ENCODE measurements at regions not wholly inside any gene's neighbourhood (a gene's known extent, or its start where the extent isn't known, plus 50 kb on each side); places are given as distances from the start of the nearest gene placed in this dataset.

- FAIRE-seq, result no peak
These were observed 746.4 kb upstream of the FLRT2 start for GRCh38 chr14:84783511-84783910.

GRCh38 chr14:84785996-84786395 lies 743.9 kb upstream of the FLRT2 start:
- FAIRE-seq, result peak; percentile 51

GRCh38 chr14:84789012-84789411 lies 740.9 kb upstream of the FLRT2 start:
- no peak for FAIRE-seq

- FAIRE-seq, result no peak
These were observed 737.1 kb upstream of the FLRT2 start for GRCh38 chr14:84792722-84793410.

- FAIRE-seq, result no peak
These were observed 732.6 kb upstream of the FLRT2 start for GRCh38 chr14:84797326-84797725.

- no peak for FAIRE-seq
These were observed 725.5 kb upstream of the FLRT2 start for GRCh38 chr14:84804468-84804867.

GRCh38 chr14:84804895-84805294 lies 725.0 kb upstream of the FLRT2 start:
- FAIRE-seq, result no peak

GRCh38 chr14:84806181-84806580 lies 723.8 kb upstream of the FLRT2 start:
- no peak for FAIRE-seq

- FAIRE-seq, result no peak
These were observed 723.3 kb upstream of the FLRT2 start for GRCh38 chr14:84806622-84807021.

GRCh38 chr14:84807673-84808072 lies 722.3 kb upstream of the FLRT2 start:
- FAIRE-seq, result no peak

GRCh38 chr14:84809158-84809557 lies 720.8 kb upstream of the FLRT2 start:
- FAIRE-seq, result no peak

- FAIRE-seq, result no peak
These were observed 715.6 kb upstream of the FLRT2 start for GRCh38 chr14:84814391-84814790.

GRCh38 chr14:84819528-84819927 lies 710.4 kb upstream of the FLRT2 start:
- FAIRE-seq, result no peak

GRCh38 chr14:84825481-84826251 lies 704.3 kb upstream of the FLRT2 start:
- no peak for FAIRE-seq

- FAIRE-seq, result no peak
These were observed 703.6 kb upstream of the FLRT2 start for GRCh38 chr14:84826294-84826693.

GRCh38 chr14:84850595-84850994 lies 679.3 kb upstream of the FLRT2 start:
- no peak for FAIRE-seq

GRCh38 chr14:84856751-84857534 lies 673.0 kb upstream of the FLRT2 start:
- peak; percentile 63 for FAIRE-seq

- FAIRE-seq, result no peak
These were observed 672.4 kb upstream of the FLRT2 start for GRCh38 chr14:84857571-84857970.

- FAIRE-seq, result no peak
These were observed 670.8 kb upstream of the FLRT2 start for GRCh38 chr14:84859116-84859515.

GRCh38 chr14:84864548-84865271 lies 665.2 kb upstream of the FLRT2 start:
- no peak for FAIRE-seq

- FAIRE-seq, result no peak
These were observed 658.2 kb upstream of the FLRT2 start for GRCh38 chr14:84871734-84872133.

- no peak for FAIRE-seq
These were observed 655.5 kb upstream of the FLRT2 start for GRCh38 chr14:84874436-84874835.

GRCh38 chr14:84877061-84877460 lies 652.9 kb upstream of the FLRT2 start:
- FAIRE-seq, result no peak
